ENCODE measurements at regions not wholly inside any gene's neighbourhood (a gene's known extent, or its start where the extent isn't known, plus 50 kb on each side); places are given as distances from the start of the nearest gene placed in this dataset.

DNA sequence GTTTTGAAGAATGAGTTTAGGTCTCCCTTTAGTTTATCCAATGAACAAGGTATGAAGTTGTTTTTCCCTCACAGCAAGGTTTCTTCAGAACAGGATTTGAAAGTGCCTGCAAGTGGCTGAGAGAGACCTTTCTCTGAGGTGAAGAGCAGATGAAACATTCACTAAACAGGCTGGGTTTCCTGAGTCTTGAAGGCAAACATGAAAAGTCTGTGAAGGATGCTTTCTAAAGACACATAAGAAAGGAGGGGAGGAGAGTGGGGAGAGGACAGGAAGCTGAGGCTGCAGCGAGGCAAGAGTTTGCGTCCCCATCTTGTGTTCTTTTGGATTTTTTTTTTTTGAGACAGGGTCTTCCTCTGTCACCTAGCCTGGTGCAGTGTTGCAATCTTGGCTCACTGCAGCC lies 95.7 kb upstream of the SIM2 start:
- H3K4me1 ChIP-seq (ENCODE audit: control insufficient read depth in 2 of 2, insufficient read depth in 2 of 2, low read length in 2 of 2): peaks cover 6% of the 10 kb centered on the region in 2 donors
- 7% methylated on average over 2 of the region's 2 CpGs for WGBS
- DNase-seq (ENCODE audit: low read depth in 6 of 9, low spot score in 9 of 9): peak in 6 of 9 donors; percentile 32 to 69 (median 39)
- peaks cover 0 to 20% of the 10 kb centered on the region in 2 donors for H3K27me3 ChIP-seq (ENCODE audit: control insufficient read depth in 2 of 2, insufficient read depth in 1 of 2, low read length in 1 of 2)
- H3K36me3 ChIP-seq (ENCODE audit: control insufficient read depth in 2 of 2, insufficient read depth in 2 of 2, low read length in 1 of 2): no peaks in the 10 kb centered on the region
- H3K4me3 ChIP-seq (ENCODE audit: low read length in 2 of 2): no peak overlapping the region
- H3K27ac ChIP-seq (ENCODE audit: low read depth in 1 of 2, low read length in 1 of 2): peak overlapping the region in 1 of 2 donors; percentile 78
- H3K9me3 ChIP-seq (ENCODE audit: control insufficient read depth in 2 of 2, insufficient read depth in 1 of 2, low read length in 1 of 2): no peaks in the 10 kb centered on the region

- Histone ChIP-seq H3K27me3 (ENCODE audit: control insufficient read depth in 2 of 2, insufficient read depth in 1 of 2, low read length in 1 of 2) (peaks cover 0 to 20% of the 10 kb centered on the region in 2 donors), H3K4me1 (ENCODE audit: control insufficient read depth in 2 of 2, insufficient read depth in 2 of 2, low read length in 2 of 2) (peaks cover 6% of the 10 kb centered on the region in 2 donors), H3K36me3 (ENCODE audit: control insufficient read depth in 2 of 2, insufficient read depth in 2 of 2, low read length in 1 of 2) (no peaks in the 10 kb centered on the region), H3K9me3 (ENCODE audit: control insufficient read depth in 2 of 2, insufficient read depth in 1 of 2, low read length in 1 of 2) (no peaks in the 10 kb centered on the region), H3K27ac (ENCODE audit: low read depth in 1 of 2, low read length in 1 of 2) (no peak overlapping the region), H3K4me3 (ENCODE audit: low read length in 2 of 2) (no peak overlapping the region)
- WGBS: 92% methylated on average over 8 of the region's 8 CpGs
- no peak for DNase-seq (ENCODE audit: low read depth in 6 of 9, low spot score in 9 of 9)
These were observed 93.5 kb upstream of the SIM2 start for GRCh38 chr21:36605426-36605825.

DNA sequence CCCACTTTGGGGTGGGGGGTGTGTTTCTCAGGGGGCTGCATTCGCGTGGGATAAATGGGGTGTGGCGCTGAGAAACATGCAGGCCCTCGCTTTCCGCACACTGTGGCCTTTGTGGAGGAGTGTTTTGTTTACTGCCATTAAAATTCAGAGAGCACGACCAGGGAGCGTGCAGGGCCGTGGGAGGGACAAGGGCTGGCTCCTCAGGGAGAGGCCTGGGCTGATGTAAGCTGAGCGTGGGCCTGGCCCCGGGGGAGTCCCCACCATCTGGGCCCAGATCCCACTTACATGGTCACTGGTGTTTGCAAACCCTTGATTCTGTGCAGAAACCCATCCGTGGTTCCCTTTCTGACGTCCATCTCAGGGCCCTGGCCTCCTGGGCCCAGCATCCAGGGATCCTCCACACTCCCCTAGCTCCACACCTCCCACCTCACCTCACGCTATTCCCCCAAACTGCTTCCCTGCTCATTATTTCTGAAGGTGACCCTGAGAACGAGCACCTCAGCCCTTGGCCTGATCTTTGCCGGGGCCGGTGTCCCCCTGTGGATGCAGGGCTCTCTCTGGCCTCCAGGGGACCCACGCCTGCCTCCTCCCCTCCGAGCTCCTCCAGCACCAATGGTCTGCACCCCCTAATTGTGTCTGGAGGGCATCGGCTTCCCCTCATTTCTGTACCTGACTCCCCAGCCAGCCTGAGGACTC lies 92.5 kb upstream of the SIM2 start:
- H3K9me3 ChIP-seq (ENCODE audit: control insufficient read depth in 2 of 2, insufficient read depth in 1 of 2, low read length in 1 of 2): no peaks in the 10 kb centered on the region
- H3K27me3 ChIP-seq (ENCODE audit: control insufficient read depth in 2 of 2, insufficient read depth in 1 of 2, low read length in 1 of 2): peaks cover 0 to 13% of the 10 kb centered on the region in 2 donors
- H3K4me1 ChIP-seq (ENCODE audit: control insufficient read depth in 2 of 2, insufficient read depth in 2 of 2, low read length in 2 of 2): peaks cover 6% of the 10 kb centered on the region in 2 donors
- H3K4me3 ChIP-seq (ENCODE audit: low read length in 2 of 2): no peak overlapping the region
- 91% methylated on average over 19 of the region's 19 CpGs for WGBS
- DNase-seq (ENCODE audit: low read depth in 6 of 9, low spot score in 9 of 9): no peak
- H3K36me3 ChIP-seq (ENCODE audit: control insufficient read depth in 2 of 2, insufficient read depth in 2 of 2, low read length in 1 of 2): no peaks in the 10 kb centered on the region
- no peak overlapping the region for H3K27ac ChIP-seq (ENCODE audit: low read depth in 1 of 2, low read length in 1 of 2)

DNA sequence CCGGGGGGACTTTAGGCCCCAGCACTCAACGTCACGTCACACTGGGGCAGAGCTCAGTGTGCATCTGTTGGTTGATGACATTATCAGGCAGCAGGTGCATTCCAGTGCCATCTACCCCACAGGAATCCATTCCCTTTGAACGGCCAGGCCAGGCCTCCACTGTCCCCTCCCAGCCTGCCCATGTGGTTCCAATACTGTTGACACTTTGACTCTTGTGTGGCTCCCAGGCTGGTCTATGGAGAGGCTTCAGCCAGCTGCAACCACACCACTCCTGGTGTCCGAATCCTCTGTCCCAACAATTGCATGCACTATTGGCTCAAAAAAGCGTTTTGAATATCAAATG lies 92.0 kb upstream of the SIM2 start:
- no peak for DNase-seq (ENCODE audit: low read depth in 6 of 9, low spot score in 9 of 9)
- WGBS: 92% methylated on average over 6 of the region's 6 CpGs
- Histone ChIP-seq H3K27ac (ENCODE audit: low read depth in 1 of 2, low read length in 1 of 2) (no peak overlapping the region), H3K36me3 (ENCODE audit: control insufficient read depth in 2 of 2, insufficient read depth in 2 of 2, low read length in 1 of 2) (no peaks in the 10 kb centered on the region), H3K9me3 (ENCODE audit: control insufficient read depth in 2 of 2, insufficient read depth in 1 of 2, low read length in 1 of 2) (no peaks in the 10 kb centered on the region), H3K4me1 (ENCODE audit: control insufficient read depth in 2 of 2, insufficient read depth in 2 of 2, low read length in 2 of 2) (peaks cover 6% of the 10 kb centered on the region in 2 donors), H3K4me3 (ENCODE audit: low read length in 2 of 2) (no peak overlapping the region), H3K27me3 (ENCODE audit: control insufficient read depth in 2 of 2, insufficient read depth in 1 of 2, low read length in 1 of 2) (peaks cover 0 to 13% of the 10 kb centered on the region in 2 donors)

GRCh38 chr21:36608041-36608896 lies 90.6 kb upstream of the SIM2 start:
- Histone ChIP-seq H3K36me3 (ENCODE audit: control insufficient read depth in 2 of 2, insufficient read depth in 2 of 2, low read length in 1 of 2) (no peaks in the 10 kb centered on the region), H3K4me3 (ENCODE audit: low read length in 2 of 2) (no peak overlapping the region), H3K27ac (ENCODE audit: low read depth in 1 of 2, low read length in 1 of 2) (no peak overlapping the region), H3K9me3 (ENCODE audit: control insufficient read depth in 2 of 2, insufficient read depth in 1 of 2, low read length in 1 of 2) (no peaks in the 10 kb centered on the region), H3K27me3 (ENCODE audit: control insufficient read depth in 2 of 2, insufficient read depth in 1 of 2, low read length in 1 of 2) (peaks cover 0 to 16% of the 10 kb centered on the region in 2 donors), H3K4me1 (ENCODE audit: control insufficient read depth in 2 of 2, insufficient read depth in 2 of 2, low read length in 2 of 2) (no peaks in the 10 kb centered on the region)
- no peak for DNase-seq (ENCODE audit: low read depth in 6 of 9, low spot score in 9 of 9)
- WGBS: 87% methylated on average over 8 of the region's 8 CpGs

- Histone ChIP-seq H3K4me3 (ENCODE audit: low read length in 2 of 2) (no peak overlapping the region), H3K4me1 (ENCODE audit: control insufficient read depth in 2 of 2, insufficient read depth in 2 of 2, low read length in 2 of 2) (no peaks in the 10 kb centered on the region), H3K36me3 (ENCODE audit: control insufficient read depth in 2 of 2, insufficient read depth in 2 of 2, low read length in 1 of 2) (no peaks in the 10 kb centered on the region), H3K27ac (ENCODE audit: low read depth in 1 of 2, low read length in 1 of 2) (no peak overlapping the region), H3K9me3 (ENCODE audit: control insufficient read depth in 2 of 2, insufficient read depth in 1 of 2, low read length in 1 of 2) (no peaks in the 10 kb centered on the region), H3K27me3 (ENCODE audit: control insufficient read depth in 2 of 2, insufficient read depth in 1 of 2, low read length in 1 of 2) (peaks cover 0 to 16% of the 10 kb centered on the region in 2 donors)
- DNase-seq (ENCODE audit: low read depth in 6 of 9, low spot score in 9 of 9): no peak
- 96% methylated on average over 1 of the region's 1 CpG for WGBS
These were observed 90.1 kb upstream of the SIM2 start for GRCh38 chr21:36608897-36609225.

- no peaks in the 10 kb centered on the region for H3K9me3 ChIP-seq (ENCODE audit: control insufficient read depth in 2 of 2, insufficient read depth in 1 of 2, low read length in 1 of 2)
- DNase-seq (ENCODE audit: low read depth in 6 of 9, low spot score in 9 of 9): no peak
- no peaks in the 10 kb centered on the region for H3K36me3 ChIP-seq (ENCODE audit: control insufficient read depth in 2 of 2, insufficient read depth in 2 of 2, low read length in 1 of 2)
- H3K4me1 ChIP-seq (ENCODE audit: control insufficient read depth in 2 of 2, insufficient read depth in 2 of 2, low read length in 2 of 2): no peaks in the 10 kb centered on the region
- H3K27me3 ChIP-seq (ENCODE audit: control insufficient read depth in 2 of 2, insufficient read depth in 1 of 2, low read length in 1 of 2): peaks cover 0 to 13% of the 10 kb centered on the region in 2 donors
- no peak overlapping the region for H3K27ac ChIP-seq (ENCODE audit: low read depth in 1 of 2, low read length in 1 of 2)
- no peak overlapping the region for H3K4me3 ChIP-seq (ENCODE audit: low read length in 2 of 2)
These were observed 89.3 kb upstream of the SIM2 start for GRCh38 chr21:36609654-36610053.

DNA sequence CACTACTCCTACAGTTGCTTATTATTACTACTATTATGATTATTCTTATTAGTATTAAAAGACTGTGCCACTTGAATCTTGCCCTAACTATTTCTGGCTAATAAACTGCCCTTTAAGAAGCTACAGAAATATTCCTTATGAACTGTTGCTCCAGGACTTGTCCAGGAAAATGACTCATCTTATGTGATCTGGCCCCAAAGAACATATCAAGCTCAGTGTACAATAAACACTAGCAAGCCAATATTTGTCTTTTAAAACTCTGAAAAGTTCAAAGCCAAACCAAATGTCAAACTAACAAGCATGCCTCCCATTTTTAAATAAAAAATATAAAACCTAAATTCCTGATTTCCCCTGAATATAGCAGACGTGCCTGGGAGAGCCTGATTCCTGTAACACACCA lies 88.7 kb upstream of the SIM2 start:
- H3K36me3 ChIP-seq (ENCODE audit: control insufficient read depth in 2 of 2, insufficient read depth in 2 of 2, low read length in 1 of 2): no peaks in the 10 kb centered on the region
- no peak overlapping the region for H3K4me3 ChIP-seq (ENCODE audit: low read length in 2 of 2)
- WGBS: 90% methylated on average over 1 of the region's 1 CpG
- no peaks in the 10 kb centered on the region for H3K4me1 ChIP-seq (ENCODE audit: control insufficient read depth in 2 of 2, insufficient read depth in 2 of 2, low read length in 2 of 2)
- H3K9me3 ChIP-seq (ENCODE audit: control insufficient read depth in 2 of 2, insufficient read depth in 1 of 2, low read length in 1 of 2): no peaks in the 10 kb centered on the region
- peaks cover 0 to 13% of the 10 kb centered on the region in 2 donors for H3K27me3 ChIP-seq (ENCODE audit: control insufficient read depth in 2 of 2, insufficient read depth in 1 of 2, low read length in 1 of 2)
- H3K27ac ChIP-seq (ENCODE audit: low read depth in 1 of 2, low read length in 1 of 2): no peak overlapping the region
- no peak for DNase-seq (ENCODE audit: low read depth in 6 of 9, low spot score in 9 of 9)

- Histone ChIP-seq H3K36me3 (ENCODE audit: control insufficient read depth in 2 of 2, insufficient read depth in 2 of 2, low read length in 1 of 2) (no peaks in the 10 kb centered on the region), H3K4me3 (ENCODE audit: low read length in 2 of 2) (no peak overlapping the region), H3K27me3 (ENCODE audit: control insufficient read depth in 2 of 2, insufficient read depth in 1 of 2, low read length in 1 of 2) (peaks cover 0 to 6% of the 10 kb centered on the region in 2 donors), H3K4me1 (ENCODE audit: control insufficient read depth in 2 of 2, insufficient read depth in 2 of 2, low read length in 2 of 2) (no peaks in the 10 kb centered on the region), H3K27ac (ENCODE audit: low read depth in 1 of 2, low read length in 1 of 2) (no peak overlapping the region), H3K9me3 (ENCODE audit: control insufficient read depth in 2 of 2, insufficient read depth in 1 of 2, low read length in 1 of 2) (no peaks in the 10 kb centered on the region)
- no peak for DNase-seq (ENCODE audit: low read depth in 6 of 9, low spot score in 9 of 9)
- WGBS: 93% methylated on average over 7 of the region's 7 CpGs
These were observed 88.0 kb upstream of the SIM2 start for GRCh38 chr21:36610935-36611334.

Measured in thymus (tissue), 11 donors.